ENCODE measurements at regions not wholly inside any gene's neighbourhood (a gene's known extent, or its start where the extent isn't known, plus 50 kb on each side); places are given as distances from the start of the nearest gene placed in this dataset.

- H3K9me3 Mint-ChIP-seq (ENCODE audit: low read depth), result peaks cover 9% of the 10 kb centered on the region
- H3K27me3 Mint-ChIP-seq (ENCODE audit: low read depth), result no peaks in the 10 kb centered on the region
- no peak overlapping the region for H3K4me3 Mint-ChIP-seq (ENCODE audit: unreplicated experiment)
- no peaks in the 10 kb centered on the region for H3K4me1 Mint-ChIP-seq (ENCODE audit: low read depth)
- no peak for TF ChIP-seq CTCF (IDR thresholded peaks at IDR 0.05)
- no peak overlapping the region for H3K27ac Mint-ChIP-seq (ENCODE audit: unreplicated experiment)
- no peak for DNase-seq (ENCODE audit: low spot score)
- H3K36me3 Mint-ChIP-seq (ENCODE audit: low read depth), result peaks cover 2% of the 10 kb centered on the region
Measured at GRCh38 chr13:34241332-34241731, 423.4 kb downstream of the RFC3 start.

GRCh38 chr13:34243403-34243802, 425.5 kb downstream of the RFC3 start:
- Mint-ChIP-seq H3K27ac (ENCODE audit: unreplicated experiment) (no peak overlapping the region), H3K4me1 (ENCODE audit: low read depth) (no peaks in the 10 kb centered on the region), H3K9me3 (ENCODE audit: low read depth) (peaks cover 6% of the 10 kb centered on the region), H3K4me3 (ENCODE audit: unreplicated experiment) (no peak overlapping the region), H3K27me3 (ENCODE audit: low read depth) (no peaks in the 10 kb centered on the region), H3K36me3 (ENCODE audit: low read depth) (no peaks in the 10 kb centered on the region)
- TF ChIP-seq CTCF (IDR thresholded peaks at IDR 0.05), result no peak
- no peak for DNase-seq (ENCODE audit: low spot score)

GRCh38 chr13:34246511-34246910, 428.6 kb downstream of the RFC3 start:
- Mint-ChIP-seq H3K4me3 (ENCODE audit: unreplicated experiment) (no peak overlapping the region), H3K36me3 (ENCODE audit: low read depth) (no peaks in the 10 kb centered on the region), H3K9me3 (ENCODE audit: low read depth) (no peaks in the 10 kb centered on the region), H3K27me3 (ENCODE audit: low read depth) (no peaks in the 10 kb centered on the region), H3K27ac (ENCODE audit: unreplicated experiment) (no peak overlapping the region), H3K4me1 (ENCODE audit: low read depth) (peaks cover 8% of the 10 kb centered on the region)
- no peak for DNase-seq (ENCODE audit: low spot score)
- TF ChIP-seq CTCF (IDR thresholded peaks at IDR 0.05), result no peak

- no peak for DNase-seq (ENCODE audit: low spot score)
- Mint-ChIP-seq H3K27ac (ENCODE audit: unreplicated experiment) (no peak overlapping the region), H3K4me3 (ENCODE audit: unreplicated experiment) (no peak overlapping the region), H3K9me3 (ENCODE audit: low read depth) (no peaks in the 10 kb centered on the region), H3K36me3 (ENCODE audit: low read depth) (no peaks in the 10 kb centered on the region), H3K4me1 (ENCODE audit: low read depth) (peaks cover 8% of the 10 kb centered on the region), H3K27me3 (ENCODE audit: low read depth) (no peaks in the 10 kb centered on the region)
- TF ChIP-seq CTCF (IDR thresholded peaks at IDR 0.05), result no peak
Measured at GRCh38 chr13:34247596-34247995, 429.6 kb downstream of the RFC3 start.

- Mint-ChIP-seq H3K4me3 (ENCODE audit: unreplicated experiment) (no peak overlapping the region), H3K9me3 (ENCODE audit: low read depth) (peaks cover 5% of the 10 kb centered on the region), H3K4me1 (ENCODE audit: low read depth) (peaks cover 8% of the 10 kb centered on the region), H3K27me3 (ENCODE audit: low read depth) (no peaks in the 10 kb centered on the region), H3K36me3 (ENCODE audit: low read depth) (peaks cover 3% of the 10 kb centered on the region), H3K27ac (ENCODE audit: unreplicated experiment) (no peak overlapping the region)
- no peak for DNase-seq (ENCODE audit: low spot score)
- no peak for TF ChIP-seq CTCF (IDR thresholded peaks at IDR 0.05)
Measured at GRCh38 chr13:34249546-34250039, 431.6 kb downstream of the RFC3 start.
